IMR-90 (cell line): ENCODE measurements at regions not wholly inside any gene's neighbourhood (a gene's known extent, or its start where the extent isn't known, plus 50 kb on each side); places are given as distances from the start of the nearest gene placed in this dataset.

Experiments used
- ATAC-seq: fragments of 200-7000 bp; cut with Tn5 transposase; 2 replicates; pipeline ENCODE4 v1.9.1; 2020; ENCODE audit warnings: low read depth, mild to moderate bottlenecking, moderate library complexity
- BruUV-seq: library from RNA; stranded (reverse); fragments of 400-500 nt; replicated peaks from 2 replicates; lab custom pipeline; 2021; lab: Mats Ljungman, UMichigan
- CTCF ChIA-PET: fragments of 300-600 bp; formaldehyde crosslinking; extraction: SDS; loops from one replicate; lab custom pipeline; 2021; ENCODE audit warnings: antibody characterized with exemption; lab: Yijun Ruan, JAX
- POLR2A ChIA-PET: fragments of 300-600 bp; sonication (Branson Sonifier 250); formaldehyde crosslinking; loops from one replicate; lab custom pipeline; 2022; ENCODE audit warnings: antibody characterized with exemption; ENCODE audit not compliant: unreplicated experiment; lab: Charles Lee
- DNase-seq: peaks from one replicate; pipeline ENCODE4 v3.0.0; 2013
- H2AFZ ChIP-seq: replicated peaks from 2 replicates; pipeline ENCODE3; 2013; ENCODE audit warnings: low read length, mild to moderate bottlenecking; ENCODE audit not compliant: poor library complexity
- H2AK5ac ChIP-seq: 2 replicates; pipeline ENCODE4 v1.6.1; 2013; ENCODE audit warnings: low read depth, low read length, inconsistent platforms
- H2AK9ac ChIP-seq: replicated peaks from 2 replicates; pipeline ENCODE3; 2013; ENCODE audit warnings: mild to moderate bottlenecking, low read depth, low read length, moderate library complexity; ENCODE audit not compliant: poor library complexity
- H2BK120ac ChIP-seq: 2 replicates; pipeline ENCODE4 v1.6.1; 2013; ENCODE audit warnings: low read depth, low read length, inconsistent platforms
- H2BK15ac ChIP-seq: 3 replicates; pipeline ENCODE4 v1.6.1; 2013; ENCODE audit warnings: low read depth, low read length, inconsistent platforms
- H2BK20ac ChIP-seq: 2 replicates; pipeline ENCODE4 v1.6.1; 2013; ENCODE audit warnings: low read depth, mild to moderate bottlenecking, inconsistent platforms, low read length, moderate library complexity
- H2BK5ac ChIP-seq: 2 replicates; pipeline ENCODE4 v1.6.1; 2013; ENCODE audit warnings: mild to moderate bottlenecking, low read depth, low read length, inconsistent platforms; ENCODE audit not compliant: poor library complexity, severe bottlenecking
- H3K14ac ChIP-seq: replicated peaks from 2 replicates; pipeline ENCODE4 v1.6.1; 2013; ENCODE audit warnings: low read depth, low read length, inconsistent platforms
- H3K18ac ChIP-seq: 2 replicates; pipeline ENCODE4 v1.6.1; 2013; ENCODE audit warnings: low read depth, low read length, control low read depth
- H3K23ac ChIP-seq: 2 replicates; pipeline ENCODE4 v1.6.1; 2013; ENCODE audit warnings: low read depth, low read length, inconsistent platforms
- H3K27ac ChIP-seq: 2 replicates; pipeline ENCODE4 v1.5.1; 2013; ENCODE audit warnings: mild to moderate bottlenecking, control low read depth, low read length; ENCODE audit not compliant: insufficient read depth
- H3K27me3 ChIP-seq: 2 replicates; pipeline ENCODE4 v1.6.1; 2013; ENCODE audit warnings: low read length; ENCODE audit not compliant: control insufficient read depth, insufficient read depth
- H3K36me3 ChIP-seq: 2 replicates; pipeline ENCODE4 v1.6.1; 2013; ENCODE audit warnings: low read length, mixed read lengths; ENCODE audit not compliant: control insufficient read depth, insufficient read depth
- H3K4ac ChIP-seq: 2 replicates; pipeline ENCODE4 v1.6.1; 2013; ENCODE audit warnings: low read depth, low read length, inconsistent platforms
- H3K4me1 ChIP-seq: 2 replicates; pipeline ENCODE4 v1.6.1; 2013; ENCODE audit warnings: low read length, mixed read lengths; ENCODE audit not compliant: control insufficient read depth, insufficient read depth
- H3K4me2 ChIP-seq: 2 replicates; pipeline ENCODE4 v1.6.1; 2013; ENCODE audit warnings: low read depth, mild to moderate bottlenecking, control low read depth, low read length, moderate library complexity
- H3K4me3 ChIP-seq: 2 replicates; pipeline ENCODE4 v1.5.1; 2013; ENCODE audit warnings: low read depth, mild to moderate bottlenecking, control low read depth, low read length, moderate library complexity; ENCODE audit not compliant: insufficient read depth
- H3K56ac ChIP-seq: 2 replicates; pipeline ENCODE4 v1.6.1; 2013; ENCODE audit warnings: low read length, inconsistent platforms; ENCODE audit not compliant: insufficient read depth; ENCODE audit errors: extremely low read depth
- H3K79me1 ChIP-seq, 2 experiments: 2 replicates each; pipeline ENCODE4 v1.6.1; 2013; ENCODE audit warnings: low read length in 2 of 2, inconsistent platforms in 1 of 2, low read depth in 1 of 2
- H3K9ac ChIP-seq: 2 replicates; pipeline ENCODE4 v1.6.1; 2013; ENCODE audit warnings: low read depth, low read length, control low read depth
- H3K9me1 ChIP-seq: 2 replicates; pipeline ENCODE4 v1.6.1; 2013; ENCODE audit warnings: low read length, inconsistent platforms; ENCODE audit not compliant: insufficient read depth
- H3K9me3 ChIP-seq: 2 replicates; pipeline ENCODE4 v1.6.1; 2013; ENCODE audit warnings: low read length; ENCODE audit not compliant: control insufficient read depth, insufficient read depth
- H4K20me1 ChIP-seq: 2 replicates; pipeline ENCODE4 v1.6.1; 2013; ENCODE audit warnings: low read length, inconsistent platforms; ENCODE audit not compliant: insufficient read depth
- H4K5ac ChIP-seq: 2 replicates; pipeline ENCODE4 v1.6.1; 2013; ENCODE audit warnings: mild to moderate bottlenecking, low read depth, low read length, control low read depth
- H4K8ac ChIP-seq, 2 experiments: 2 replicates each; pipeline ENCODE4 v1.6.1; 2013; ENCODE audit warnings: low read depth in 2 of 2, low read length in 2 of 2, control low read depth in 1 of 2, inconsistent platforms in 1 of 2
- H4K91ac ChIP-seq: 2 replicates; pipeline ENCODE4 v1.6.1; 2013; ENCODE audit warnings: low read depth, low read length, inconsistent platforms; ENCODE audit not compliant: insufficient read depth
- BHLHE40 ChIP-seq: fragments of 150-350 bp; IDR thresholded peaks from 2 replicates; pipeline ENCODE4 v1.6.1; 2016; ENCODE audit warnings: mild to moderate bottlenecking, low read depth, low read length
- CEBPB ChIP-seq: IDR thresholded peaks from 2 replicates; pipeline ENCODE4 v1.6.1; 2012; ENCODE audit warnings: low read depth, low read length, improper control_type of control experiment
- CHD1 ChIP-seq: IDR thresholded peaks from 2 replicates; pipeline ENCODE4 v1.6.1; 2012; ENCODE audit warnings: low read depth, low read length, improper control_type of control experiment
- CTCF ChIP-seq: conservative IDR thresholded peaks from 2 replicates; pipeline ENCODE4 v1.5.1; 2012; ENCODE audit warnings: mild to moderate bottlenecking, low read depth, low read length, improper control_type of control experiment
- ELK1 ChIP-seq: fragments of 150-350 bp; IDR thresholded peaks from 2 replicates; pipeline ENCODE4 v1.6.1; 2016; ENCODE audit warnings: low read depth, mild to moderate bottlenecking, low read length, moderate library complexity, borderline replicate concordance
- FOS ChIP-seq: fragments of 150-350 bp; IDR thresholded peaks from 2 replicates; pipeline ENCODE4 v1.6.1; 2016; ENCODE audit warnings: low read depth, low read length
- MAFK ChIP-seq: IDR thresholded peaks from 2 replicates; pipeline ENCODE4 v1.6.1; 2012; ENCODE audit warnings: low read depth, low read length, improper control_type of control experiment
- MAZ ChIP-seq: IDR thresholded peaks from 2 replicates; pipeline ENCODE4 v1.6.1; 2012; ENCODE audit warnings: low read depth, mild to moderate bottlenecking, low read length, improper control_type of control experiment, moderate library complexity, borderline replicate concordance
- MXI1 ChIP-seq: IDR thresholded peaks from 2 replicates; pipeline ENCODE4 v1.6.1; 2012; ENCODE audit warnings: low read depth, mild to moderate bottlenecking, low read length, moderate library complexity, borderline replicate concordance
- NFE2L2 ChIP-seq: fragments of 150-350 bp; IDR thresholded peaks from 2 replicates; pipeline ENCODE4 v1.6.1; 2016; ENCODE audit warnings: low read depth, mild to moderate bottlenecking, low read length
- POLR2A ChIP-seq: IDR thresholded peaks from 2 replicates; pipeline ENCODE4 v1.6.1; 2012; ENCODE audit warnings: mild to moderate bottlenecking, low read depth, low read length
- RAD21 ChIP-seq: IDR thresholded peaks from 2 replicates; pipeline ENCODE4 v1.6.1; 2012; ENCODE audit warnings: low read length, improper control_type of control experiment
- RCOR1 ChIP-seq: IDR thresholded peaks from 2 replicates; pipeline ENCODE4 v1.6.1; 2012; ENCODE audit warnings: mild to moderate bottlenecking, low read length, improper control_type of control experiment; ENCODE audit not compliant: insufficient replicate concordance
- RFX5 ChIP-seq: IDR thresholded peaks from 2 replicates; pipeline ENCODE4 v1.8.0; 2012; ENCODE audit warnings: low read depth, mild to moderate bottlenecking, low read length, moderate library complexity
- SMC3 ChIP-seq: fragments of 150-350 bp; IDR thresholded peaks from 2 replicates; pipeline ENCODE4 v1.6.1; 2016; ENCODE audit warnings: low read depth, mild to moderate bottlenecking, antibody characterized with exemption, low read length, moderate library complexity
- USF2 ChIP-seq: fragments of 150-350 bp; IDR thresholded peaks from 2 replicates; pipeline ENCODE4 v1.6.1; 2017; ENCODE audit warnings: mild to moderate bottlenecking, antibody characterized with exemption, low read length, low read depth
- WGBS, 2 experiments: methylation state at CpG; one replicate each; pipeline versions ENCODE4 v1.1.5 to v1.1.7; 2013; ENCODE audit warnings: missing lambda C conversion rate in 2 of 2; ENCODE audit not compliant: insufficient read length in 1 of 2; ENCODE audit errors: extremely low coverage in 2 of 2; 5-methylcytosine and 5-hydroxymethylcytosine counted together
- dilution Hi-C: fragments of 300-500 bp; cut with HindIII; formaldehyde crosslinking; loops from one replicate; pipeline ENCODE4 v1.14.3; 2018; ENCODE audit warnings: low sequenced_read_pairs; ENCODE audit not compliant: unreplicated experiment
- in situ Hi-C: fragments of 300-500 bp; cut with MboI; formaldehyde crosslinking; loops from 3 replicates; pipeline ENCODE4 v1.14.3; 2019; ENCODE audit warnings: low sequenced_read_pairs, inconsistent platforms, mixed read lengths
- intact Hi-C: fragments of 100-400 bp; cut with micrococcal nuclease; formaldehyde crosslinking; loops from 2 replicates; pipeline ENCODE4 v1.10.0; 2022

GRCh38 chr7:42750172-42750571 is 161.7 kb downstream of the C7orf25 start:
- no peaks in the 10 kb centered on the region for H4K20me1 ChIP-seq
- H2BK20ac ChIP-seq: no peak overlapping the region
- H2AFZ ChIP-seq: no peak overlapping the region
- dilution Hi-C loops (no loop called here), in situ Hi-C loops (no loop called here), intact Hi-C loops (no loop called here)
- no peak overlapping the region for H3K4me2 ChIP-seq
- no peak overlapping the region for H4K5ac ChIP-seq
- no peak overlapping the region for H2BK15ac ChIP-seq
- TF ChIP-seq USF2: no peak
- no peak for TF ChIP-seq FOS
- TF ChIP-seq NFE2L2: no peak
- TF ChIP-seq CHD1: no peak
- TF ChIP-seq MXI1: no peak
- TF ChIP-seq RFX5: no peak
- TF ChIP-seq SMC3: no peak
- no peak for TF ChIP-seq ELK1
- TF ChIP-seq RAD21: no peak
- no peak for TF ChIP-seq CTCF
- no peak for TF ChIP-seq RCOR1
- no peak for TF ChIP-seq CEBPB
- no peak for TF ChIP-seq MAFK
- no peak for TF ChIP-seq POLR2A
- TF ChIP-seq MAZ: no peak
- no peak for TF ChIP-seq BHLHE40
- no peak for ATAC-seq
- H4K91ac ChIP-seq: no peak overlapping the region
- no CpG with 5 or more reads among the region's 4 CpGs for WGBS, 2 experiments
- H2BK5ac ChIP-seq: no peak overlapping the region
- no peak overlapping the region for H3K18ac ChIP-seq
- no peak overlapping the region for H3K23ac ChIP-seq
- H3K9ac ChIP-seq: no peak overlapping the region
- H3K4ac ChIP-seq: no peak overlapping the region
- no peak overlapping the region for H4K8ac ChIP-seq
- DNase-seq: no peak
- H3K79me1 ChIP-seq: no peaks in the 10 kb centered on the region
- H2BK120ac ChIP-seq: no peak overlapping the region
- H3K56ac ChIP-seq: no peak overlapping the region
- no peak overlapping the region for H3K14ac ChIP-seq
- POLR2A ChIA-PET: no interaction called here
- H3K36me3 ChIP-seq: no peaks in the 10 kb centered on the region
- CTCF ChIA-PET: no interaction called here
- no peaks in the 10 kb centered on the region for H3K9me1 ChIP-seq
- no peak overlapping the region for H3K4me3 ChIP-seq
- H3K27ac ChIP-seq: no peak overlapping the region
- no peak overlapping the region for H2AK9ac ChIP-seq
- H2AK5ac ChIP-seq: no peak overlapping the region
- BruUV-seq: no TSS peak
- H3K27me3 ChIP-seq: no peaks in the 10 kb centered on the region
- no peaks in the 10 kb centered on the region for H3K4me1 ChIP-seq
- H3K9me3 ChIP-seq: no peaks in the 10 kb centered on the region
